WTC11 (cell line): ENCODE measurements at regions not wholly inside any gene's neighbourhood (a gene's known extent, or its start where the extent isn't known, plus 50 kb on each side); places are given as distances from the start of the nearest gene placed in this dataset.

ENCODE experiments used
- CREB1 ChIP-seq: sonication (generic); formaldehyde crosslinking; IDR thresholded peaks from 2 replicates; pipeline ENCODE4 v1.8.0; 2023; ENCODE audit warnings: mild to moderate bottlenecking, missing genetic modification reagents
- SP1 ChIP-seq: sonication (generic); formaldehyde crosslinking; conservative IDR thresholded peaks from 2 replicates; pipeline ENCODE4 v1.8.1; 2022; ENCODE audit warnings: missing genetic modification reagents
- TCF7 ChIP-seq: sonication (generic); formaldehyde crosslinking; IDR thresholded peaks from 2 replicates; pipeline ENCODE4 v1.8.0; 2022; ENCODE audit warnings: mild to moderate bottlenecking, low read depth, missing genetic modification reagents, moderate library complexity
- ZNF138 ChIP-seq: sonication (generic); formaldehyde crosslinking; conservative IDR thresholded peaks from 2 replicates; pipeline ENCODE4 v1.8.1; 2022; ENCODE audit warnings: mild to moderate bottlenecking, moderate library complexity, missing genetic modification reagents
- TF ChIP-seq, protein P1 (sequence below): fragments of 200-600 bp; IDR thresholded peaks from 2 replicates; pipeline ENCODE4 v1.8.0; 2022; ENCODE audit warnings: antibody characterized with exemption
- TF ChIP-seq, protein P2 (sequence below): sonication (generic); formaldehyde crosslinking; IDR thresholded peaks from 2 replicates; pipeline ENCODE4 v1.8.0; 2022; ENCODE audit warnings: mild to moderate bottlenecking, missing genetic modification reagents
- TF ChIP-seq, protein P3 (sequence below): sonication (generic); formaldehyde crosslinking; IDR thresholded peaks from 2 replicates; pipeline ENCODE4 v1.8.0; 2023; ENCODE audit warnings: mild to moderate bottlenecking, missing genetic modification reagents
- TF ChIP-seq, protein P4 (sequence below): sonication (generic); formaldehyde crosslinking; IDR thresholded peaks from 2 replicates; pipeline ENCODE4 v1.8.1; 2023; ENCODE audit warnings: mild to moderate bottlenecking, missing genetic modification reagents
- TF ChIP-seq, protein P5 (sequence below): sonication (generic); formaldehyde crosslinking; IDR thresholded peaks from 2 replicates; pipeline ENCODE4 v1.8.1; 2022; ENCODE audit warnings: missing genetic modification reagents, borderline replicate concordance
- TF ChIP-seq, protein P6 (sequence below): sonication (generic); formaldehyde crosslinking; IDR thresholded peaks from 2 replicates; pipeline ENCODE4 v1.8.1; 2022; ENCODE audit warnings: mild to moderate bottlenecking, missing genetic modification reagents, moderate library complexity, borderline replicate concordance

DNA sequence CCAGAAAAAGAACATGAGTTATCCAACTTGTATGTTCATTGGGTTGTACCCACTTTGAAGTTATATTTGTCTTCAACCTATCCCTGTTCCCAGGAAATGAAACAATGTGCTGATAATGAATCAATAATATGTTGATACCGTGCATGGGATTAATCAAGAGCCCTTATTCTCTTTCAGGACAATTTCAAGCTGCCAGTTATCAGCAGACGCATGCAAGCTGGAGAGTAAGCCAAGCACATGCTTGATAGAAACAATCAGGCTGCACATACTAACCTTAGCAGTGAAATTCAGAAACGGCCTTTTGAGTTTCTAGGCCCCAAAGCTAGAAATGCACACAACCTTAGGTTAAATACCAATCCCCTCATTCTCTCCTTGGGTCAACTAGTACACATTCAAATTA lies 480.4 kb upstream of the AGTR1 start:
- TF ChIP-seq, protein P1, sequence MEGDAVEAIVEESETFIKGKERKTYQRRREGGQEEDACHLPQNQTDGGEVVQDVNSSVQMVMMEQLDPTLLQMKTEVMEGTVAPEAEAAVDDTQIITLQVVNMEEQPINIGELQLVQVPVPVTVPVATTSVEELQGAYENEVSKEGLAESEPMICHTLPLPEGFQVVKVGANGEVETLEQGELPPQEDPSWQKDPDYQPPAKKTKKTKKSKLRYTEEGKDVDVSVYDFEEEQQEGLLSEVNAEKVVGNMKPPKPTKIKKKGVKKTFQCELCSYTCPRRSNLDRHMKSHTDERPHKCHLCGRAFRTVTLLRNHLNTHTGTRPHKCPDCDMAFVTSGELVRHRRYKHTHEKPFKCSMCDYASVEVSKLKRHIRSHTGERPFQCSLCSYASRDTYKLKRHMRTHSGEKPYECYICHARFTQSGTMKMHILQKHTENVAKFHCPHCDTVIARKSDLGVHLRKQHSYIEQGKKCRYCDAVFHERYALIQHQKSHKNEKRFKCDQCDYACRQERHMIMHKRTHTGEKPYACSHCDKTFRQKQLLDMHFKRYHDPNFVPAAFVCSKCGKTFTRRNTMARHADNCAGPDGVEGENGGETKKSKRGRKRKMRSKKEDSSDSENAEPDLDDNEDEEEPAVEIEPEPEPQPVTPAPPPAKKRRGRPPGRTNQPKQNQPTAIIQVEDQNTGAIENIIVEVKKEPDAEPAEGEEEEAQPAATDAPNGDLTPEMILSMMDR = no peak
- TF ChIP-seq SP1 (CRISPR knock-in tag) = no peak
- TF ChIP-seq, protein P2, sequence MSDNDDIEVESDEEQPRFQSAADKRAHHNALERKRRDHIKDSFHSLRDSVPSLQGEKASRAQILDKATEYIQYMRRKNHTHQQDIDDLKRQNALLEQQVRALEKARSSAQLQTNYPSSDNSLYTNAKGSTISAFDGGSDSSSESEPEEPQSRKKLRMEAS (CRISPR knock-in tag) = no peak
- no peak for TF ChIP-seq ZNF138 (CRISPR knock-in tag)
- TF ChIP-seq TCF7 (CRISPR knock-in tag) = no peak
- TF ChIP-seq, protein P3, sequence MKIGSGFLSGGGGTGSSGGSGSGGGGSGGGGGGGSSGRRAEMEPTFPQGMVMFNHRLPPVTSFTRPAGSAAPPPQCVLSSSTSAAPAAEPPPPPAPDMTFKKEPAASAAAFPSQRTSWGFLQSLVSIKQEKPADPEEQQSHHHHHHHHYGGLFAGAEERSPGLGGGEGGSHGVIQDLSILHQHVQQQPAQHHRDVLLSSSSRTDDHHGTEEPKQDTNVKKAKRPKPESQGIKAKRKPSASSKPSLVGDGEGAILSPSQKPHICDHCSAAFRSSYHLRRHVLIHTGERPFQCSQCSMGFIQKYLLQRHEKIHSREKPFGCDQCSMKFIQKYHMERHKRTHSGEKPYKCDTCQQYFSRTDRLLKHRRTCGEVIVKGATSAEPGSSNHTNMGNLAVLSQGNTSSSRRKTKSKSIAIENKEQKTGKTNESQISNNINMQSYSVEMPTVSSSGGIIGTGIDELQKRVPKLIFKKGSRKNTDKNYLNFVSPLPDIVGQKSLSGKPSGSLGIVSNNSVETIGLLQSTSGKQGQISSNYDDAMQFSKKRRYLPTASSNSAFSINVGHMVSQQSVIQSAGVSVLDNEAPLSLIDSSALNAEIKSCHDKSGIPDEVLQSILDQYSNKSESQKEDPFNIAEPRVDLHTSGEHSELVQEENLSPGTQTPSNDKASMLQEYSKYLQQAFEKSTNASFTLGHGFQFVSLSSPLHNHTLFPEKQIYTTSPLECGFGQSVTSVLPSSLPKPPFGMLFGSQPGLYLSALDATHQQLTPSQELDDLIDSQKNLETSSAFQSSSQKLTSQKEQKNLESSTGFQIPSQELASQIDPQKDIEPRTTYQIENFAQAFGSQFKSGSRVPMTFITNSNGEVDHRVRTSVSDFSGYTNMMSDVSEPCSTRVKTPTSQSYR (CRISPR knock-in tag) = no peak
- TF ChIP-seq, protein P4, sequence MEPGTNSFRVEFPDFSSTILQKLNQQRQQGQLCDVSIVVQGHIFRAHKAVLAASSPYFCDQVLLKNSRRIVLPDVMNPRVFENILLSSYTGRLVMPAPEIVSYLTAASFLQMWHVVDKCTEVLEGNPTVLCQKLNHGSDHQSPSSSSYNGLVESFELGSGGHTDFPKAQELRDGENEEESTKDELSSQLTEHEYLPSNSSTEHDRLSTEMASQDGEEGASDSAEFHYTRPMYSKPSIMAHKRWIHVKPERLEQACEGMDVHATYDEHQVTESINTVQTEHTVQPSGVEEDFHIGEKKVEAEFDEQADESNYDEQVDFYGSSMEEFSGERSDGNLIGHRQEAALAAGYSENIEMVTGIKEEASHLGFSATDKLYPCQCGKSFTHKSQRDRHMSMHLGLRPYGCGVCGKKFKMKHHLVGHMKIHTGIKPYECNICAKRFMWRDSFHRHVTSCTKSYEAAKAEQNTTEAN = no peak
- TF ChIP-seq, protein P5, sequence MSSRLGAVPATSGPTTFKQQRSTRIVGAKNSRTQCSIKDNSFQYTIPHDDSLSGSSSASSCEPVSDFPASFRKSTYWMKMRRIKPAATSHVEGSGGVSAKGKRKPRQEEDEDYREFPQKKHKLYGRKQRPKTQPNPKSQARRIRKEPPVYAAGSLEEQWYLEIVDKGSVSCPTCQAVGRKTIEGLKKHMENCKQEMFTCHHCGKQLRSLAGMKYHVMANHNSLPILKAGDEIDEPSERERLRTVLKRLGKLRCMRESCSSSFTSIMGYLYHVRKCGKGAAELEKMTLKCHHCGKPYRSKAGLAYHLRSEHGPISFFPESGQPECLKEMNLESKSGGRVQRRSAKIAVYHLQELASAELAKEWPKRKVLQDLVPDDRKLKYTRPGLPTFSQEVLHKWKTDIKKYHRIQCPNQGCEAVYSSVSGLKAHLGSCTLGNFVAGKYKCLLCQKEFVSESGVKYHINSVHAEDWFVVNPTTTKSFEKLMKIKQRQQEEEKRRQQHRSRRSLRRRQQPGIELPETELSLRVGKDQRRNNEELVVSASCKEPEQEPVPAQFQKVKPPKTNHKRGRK = no peak
- TF ChIP-seq, protein P6, sequence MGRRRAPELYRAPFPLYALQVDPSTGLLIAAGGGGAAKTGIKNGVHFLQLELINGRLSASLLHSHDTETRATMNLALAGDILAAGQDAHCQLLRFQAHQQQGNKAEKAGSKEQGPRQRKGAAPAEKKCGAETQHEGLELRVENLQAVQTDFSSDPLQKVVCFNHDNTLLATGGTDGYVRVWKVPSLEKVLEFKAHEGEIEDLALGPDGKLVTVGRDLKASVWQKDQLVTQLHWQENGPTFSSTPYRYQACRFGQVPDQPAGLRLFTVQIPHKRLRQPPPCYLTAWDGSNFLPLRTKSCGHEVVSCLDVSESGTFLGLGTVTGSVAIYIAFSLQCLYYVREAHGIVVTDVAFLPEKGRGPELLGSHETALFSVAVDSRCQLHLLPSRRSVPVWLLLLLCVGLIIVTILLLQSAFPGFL (CRISPR knock-in tag) = no peak
- no peak for TF ChIP-seq CREB1 (CRISPR knock-in tag)
